ENCODE measurements at regions not wholly inside any gene's neighbourhood (a gene's known extent, or its start where the extent isn't known, plus 50 kb on each side); places are given as distances from the start of the nearest gene placed in this dataset.

DNA sequence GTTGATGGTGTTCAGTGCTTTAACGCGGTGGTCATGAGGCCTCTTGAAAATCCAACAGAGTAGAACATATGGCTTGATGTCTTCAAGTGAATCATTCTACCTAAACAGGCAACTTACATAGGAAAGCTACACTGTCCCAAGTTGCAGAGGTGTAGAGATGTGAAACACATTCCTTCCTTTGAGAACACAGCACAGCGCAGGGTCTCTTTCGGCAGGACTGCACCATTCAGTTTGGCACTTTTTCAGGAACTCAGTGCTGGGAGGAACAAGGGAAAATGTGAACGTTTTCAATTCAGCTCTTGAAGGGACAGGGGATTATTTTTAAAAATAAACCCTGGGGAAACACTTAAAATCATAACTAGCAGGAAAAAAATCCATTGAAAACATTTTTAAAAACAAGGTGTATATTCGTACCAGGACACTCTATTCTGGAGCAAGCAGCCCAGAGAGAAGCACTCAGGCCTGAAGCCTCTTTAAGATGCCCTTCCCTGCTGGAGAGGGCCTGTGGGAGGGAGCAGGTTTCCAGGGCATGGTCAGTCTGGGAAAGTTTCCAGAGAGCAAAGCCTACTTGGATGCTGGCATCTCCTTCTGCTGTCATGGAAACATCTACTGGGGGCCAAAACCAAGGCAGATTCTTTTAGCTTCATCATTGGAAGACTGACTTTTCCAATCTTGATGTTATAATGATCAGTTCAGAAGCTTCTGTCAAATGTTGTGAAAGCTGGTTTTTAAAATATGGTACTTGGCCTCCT is 60.4 kb upstream of the NPVF start:
- Histone ChIP-seq H3K27me3 (no peaks in the 10 kb centered on the region), H3K9me3 (no peaks in the 10 kb centered on the region), H3K27ac (peak overlapping the region; percentile 37 to 69 (median 67)), H3K36me3 (no peaks in the 10 kb centered on the region), H3K4me1 (peaks cover 6 to 8% of the 10 kb centered on the region in 2 donors), H3K4me3 (replicated peaks in 1 of 3) (no peak overlapping the region)
- DNase-seq = peak; percentile 84 to 85
- 25 to 34% methylated on average over 6 of the region's 6 CpGs for WGBS, 2 donors
- TF ChIP-seq POLR2A (IDR thresholded peaks at IDR 0.05) (no peak), CTCF (IDR thresholded peaks at IDR 0.05) (no peak)
- intact Hi-C loops (cut with DNase I) = no loop called here

DNA sequence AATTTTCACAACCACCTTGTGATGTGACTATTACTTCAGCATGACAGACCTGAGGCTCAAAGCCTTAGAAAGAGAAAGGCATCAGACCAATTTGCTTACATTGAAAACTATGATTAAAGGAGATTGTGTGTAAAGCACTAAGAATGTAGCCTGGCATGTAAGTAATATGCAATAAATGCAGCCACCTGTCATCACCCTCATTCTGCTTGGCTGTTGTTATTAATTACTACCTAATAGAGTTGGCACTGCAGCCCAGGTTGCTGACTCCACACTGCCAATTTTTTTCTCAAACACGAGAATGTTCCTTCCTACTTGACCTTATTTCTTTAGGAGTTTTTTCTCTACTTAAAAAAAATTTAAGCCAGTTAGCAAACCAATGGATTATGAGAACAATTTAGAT is 61.2 kb upstream of the NPVF start:
- H3K27me3 ChIP-seq = no peaks in the 10 kb centered on the region
- H3K4me3 ChIP-seq (replicated peaks in 1 of 3) = no peak overlapping the region
- intact Hi-C loops (cut with DNase I) = no loop called here
- H3K9me3 ChIP-seq = no peaks in the 10 kb centered on the region
- DNase-seq = no peak
- 30 to 33% methylated on average over 1 of the region's 1 CpG for WGBS, 2 donors
- H3K4me1 ChIP-seq = peaks cover 6 to 8% of the 10 kb centered on the region in 2 donors
- TF ChIP-seq CTCF (IDR thresholded peaks at IDR 0.05) (no peak), POLR2A (IDR thresholded peaks at IDR 0.05) (no peak)
- no peaks in the 10 kb centered on the region for H3K36me3 ChIP-seq
- peak overlapping the region in 1 of 3 donors; percentile 37 for H3K27ac ChIP-seq

GRCh38 chr7:25294624-25295023 is 66.3 kb upstream of the NPVF start:
- H3K9me3 ChIP-seq = no peaks in the 10 kb centered on the region
- no peaks in the 10 kb centered on the region for H3K27me3 ChIP-seq
- H3K4me3 ChIP-seq (replicated peaks in 1 of 3) = no peak overlapping the region
- H3K36me3 ChIP-seq = no peaks in the 10 kb centered on the region
- intact Hi-C loops (cut with DNase I) = no loop called here
- TF ChIP-seq POLR2A (IDR thresholded peaks at IDR 0.05) (no peak), CTCF (IDR thresholded peaks at IDR 0.05) (no peak)
- no peak for DNase-seq
- H3K4me1 ChIP-seq = no peaks in the 10 kb centered on the region
- H3K27ac ChIP-seq = no peak overlapping the region
- WGBS, 2 donors = 93 to 96% methylated on average over 3 of the region's 3 CpGs

- intact Hi-C loops (cut with DNase I) = no loop called here
- H3K27me3 ChIP-seq = no peaks in the 10 kb centered on the region
- WGBS, 2 donors = 77 to 85% methylated on average over 4 of the region's 4 CpGs
- no peak overlapping the region for H3K4me3 ChIP-seq (replicated peaks in 1 of 3)
- no peak for DNase-seq
- H3K36me3 ChIP-seq = no peaks in the 10 kb centered on the region
- H3K27ac ChIP-seq = no peak overlapping the region
- no peaks in the 10 kb centered on the region for H3K9me3 ChIP-seq
- no peak for TF ChIP-seq POLR2A (IDR thresholded peaks at IDR 0.05)
- TF ChIP-seq CTCF (IDR thresholded peaks at IDR 0.05) = no peak
- H3K4me1 ChIP-seq = no peaks in the 10 kb centered on the region
Measured at GRCh38 chr7:25295387-25295786, 67.1 kb upstream of the NPVF start.

GRCh38 chr7:25296086-25296485 is 67.8 kb upstream of the NPVF start:
- no peak for DNase-seq
- H3K27ac ChIP-seq = no peak overlapping the region
- no peak for TF ChIP-seq POLR2A (IDR thresholded peaks at IDR 0.05)
- TF ChIP-seq CTCF (IDR thresholded peaks at IDR 0.05) = no peak
- H3K36me3 ChIP-seq = no peaks in the 10 kb centered on the region
- H3K4me3 ChIP-seq (replicated peaks in 1 of 3) = no peak overlapping the region
- no peaks in the 10 kb centered on the region for H3K27me3 ChIP-seq
- H3K9me3 ChIP-seq = no peaks in the 10 kb centered on the region
- WGBS, 2 donors = 97 to 99% methylated on average over 3 of the region's 3 CpGs
- intact Hi-C loops (cut with DNase I) = no loop called here
- H3K4me1 ChIP-seq = no peaks in the 10 kb centered on the region
